HG02973 (cell line): ENCODE measurements at regions not wholly inside any gene's neighbourhood (a gene's known extent, or its start where the extent isn't known, plus 50 kb on each side); places are given as distances from the start of the nearest gene placed in this dataset.
"Not testable (repeated sequence)": the region's sequence is repeated elsewhere in the genome, so short reads cannot be mapped to it uniquely, and the experiment has no call there.

ENCODE experiments used
- ATAC-seq: cut with Tn5 transposase; IDR thresholded peaks from one replicate; pipeline ENCODE4 v1.9.1; 2021; ENCODE audit warnings: moderate library complexity; ENCODE audit not compliant: unreplicated experiment

DNA sequence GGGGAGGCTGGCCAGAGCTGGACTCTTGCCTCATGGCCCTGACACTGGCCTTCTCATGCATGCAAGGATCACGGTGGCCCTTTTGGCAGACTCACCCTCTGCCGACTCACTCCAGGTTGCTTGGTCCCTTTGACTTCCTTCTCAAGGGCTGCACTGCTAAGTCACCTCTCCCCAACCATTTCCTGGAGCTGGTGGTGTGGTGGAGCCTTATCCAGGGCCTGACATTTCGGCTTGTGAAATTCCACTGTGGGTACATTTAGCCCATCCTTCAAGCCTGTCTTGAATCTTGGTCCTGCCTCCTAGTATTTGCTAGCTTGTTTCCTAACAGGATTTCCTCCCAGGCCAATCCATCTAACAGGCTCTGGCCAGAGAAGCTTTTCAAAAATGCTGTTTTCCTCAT is 52.6 kb upstream of the JUN start:
- no peak for ATAC-seq

DNA sequence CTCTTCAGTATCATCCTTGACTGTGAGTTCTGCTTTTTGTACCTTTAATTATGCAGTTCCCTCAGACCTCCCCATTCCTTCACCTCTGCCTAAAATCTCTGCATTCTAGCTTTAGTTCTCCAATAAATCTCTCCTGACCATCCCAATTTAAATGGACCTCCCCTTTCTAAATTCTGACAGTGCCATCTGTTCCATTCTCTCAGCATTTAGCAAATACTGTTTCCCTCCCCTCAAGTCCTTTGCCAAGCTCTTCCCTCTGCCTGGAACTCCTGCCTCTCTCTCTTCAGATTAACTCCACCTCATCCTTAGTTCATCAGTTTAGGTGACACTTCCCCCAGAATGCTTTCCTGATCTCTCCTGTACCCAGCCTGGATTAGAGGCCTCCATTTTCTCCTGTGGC is 54.0 kb upstream of the JUN start:
- no peak for ATAC-seq

DNA sequence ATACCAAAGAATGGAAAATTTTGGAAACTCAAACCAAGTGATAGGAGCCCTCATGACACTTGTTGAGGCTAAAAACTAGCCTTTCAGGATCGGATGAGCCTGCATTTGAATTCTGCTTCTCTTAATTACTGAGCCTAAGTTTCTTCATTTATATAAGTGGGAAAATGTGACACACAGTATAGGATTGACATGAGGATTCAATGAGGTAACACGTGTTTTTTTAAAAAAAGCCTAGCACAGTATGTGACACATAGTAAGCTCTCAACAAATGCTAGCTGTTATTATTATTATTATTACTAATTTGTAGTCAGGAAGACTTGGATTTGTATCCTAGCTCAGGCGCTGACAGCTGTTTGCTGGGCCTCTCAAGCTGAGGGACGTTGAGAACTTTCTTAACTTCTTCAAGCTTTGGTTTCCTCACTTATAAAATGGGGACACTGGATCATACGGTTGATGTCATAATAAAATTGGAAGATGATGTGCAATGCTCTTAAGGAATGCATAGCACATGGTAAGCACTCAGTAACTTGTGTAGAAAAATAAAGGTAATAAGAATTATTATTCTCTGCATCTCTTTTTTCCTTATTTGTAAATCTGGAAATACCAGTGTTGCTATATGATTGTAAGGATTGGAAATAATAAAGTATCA is 55.4 kb upstream of the JUN start:
- ATAC-seq: no peak

DNA sequence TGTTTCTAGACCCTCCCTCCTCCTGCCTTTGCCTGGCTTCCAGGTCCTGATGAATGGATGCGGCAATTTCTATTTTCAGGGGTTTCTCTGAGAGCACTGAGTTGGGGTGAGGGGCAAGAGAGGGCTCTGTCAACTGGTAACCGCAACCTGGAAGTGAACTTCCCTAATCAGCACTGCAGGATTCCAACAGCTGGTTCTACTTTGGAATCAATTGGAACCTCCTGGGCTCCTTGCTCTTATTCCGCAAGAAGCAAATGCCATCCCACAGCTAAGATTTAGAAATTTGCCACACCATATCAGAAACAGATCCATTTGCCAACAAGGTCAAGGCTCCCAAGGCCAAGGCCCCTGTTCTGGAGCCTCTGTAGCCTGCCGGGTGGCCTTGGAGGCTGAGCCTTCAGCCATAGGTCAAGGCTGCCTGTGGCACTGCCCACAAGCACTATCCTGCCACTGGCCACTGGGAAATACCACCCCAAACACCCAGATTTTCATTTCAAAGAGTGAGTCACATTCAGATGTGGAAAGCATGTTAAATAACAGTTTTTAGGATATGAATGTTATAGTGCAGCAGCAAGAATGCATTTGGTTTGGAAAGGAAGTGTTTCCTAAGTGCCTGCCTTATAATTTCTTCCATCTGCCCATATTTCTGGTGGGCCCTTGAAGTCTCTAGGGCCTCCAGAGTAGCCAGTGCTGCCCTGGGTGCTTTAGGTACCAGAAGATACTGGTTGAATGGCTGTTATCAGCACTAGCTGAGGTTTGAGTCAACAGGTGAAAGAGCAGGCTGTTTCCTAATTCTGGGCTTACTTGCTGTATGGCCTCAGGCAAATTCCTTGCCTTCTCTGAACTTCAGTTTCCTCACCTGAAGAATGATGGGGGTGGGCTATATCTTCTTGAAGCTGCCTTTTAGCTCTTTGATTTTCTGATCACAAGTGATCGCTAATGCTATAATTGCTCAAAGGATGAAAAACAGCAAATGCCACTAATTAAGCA is 56.3 kb upstream of the JUN start:
- ATAC-seq: no peak

DNA sequence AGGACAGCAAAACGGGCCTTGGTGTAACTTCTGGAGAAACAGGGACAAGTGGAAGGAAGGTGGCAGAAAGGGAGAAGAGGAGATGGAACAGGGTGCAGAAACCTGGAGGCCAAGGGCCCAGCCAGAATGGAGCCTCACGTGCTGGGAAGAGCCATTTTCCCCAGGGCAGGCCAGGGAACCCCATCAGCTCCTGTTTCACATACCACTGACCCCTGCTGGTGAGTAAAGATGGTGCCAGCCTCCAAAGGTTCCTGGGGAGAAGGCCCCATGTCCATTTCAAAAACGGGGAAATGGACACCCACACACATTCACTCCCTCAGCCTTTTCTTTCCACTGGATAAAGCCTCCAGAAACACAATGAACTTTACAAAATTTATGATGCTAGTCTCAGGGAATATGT is 57.6 kb upstream of the JUN start:
- ATAC-seq: no peak

DNA sequence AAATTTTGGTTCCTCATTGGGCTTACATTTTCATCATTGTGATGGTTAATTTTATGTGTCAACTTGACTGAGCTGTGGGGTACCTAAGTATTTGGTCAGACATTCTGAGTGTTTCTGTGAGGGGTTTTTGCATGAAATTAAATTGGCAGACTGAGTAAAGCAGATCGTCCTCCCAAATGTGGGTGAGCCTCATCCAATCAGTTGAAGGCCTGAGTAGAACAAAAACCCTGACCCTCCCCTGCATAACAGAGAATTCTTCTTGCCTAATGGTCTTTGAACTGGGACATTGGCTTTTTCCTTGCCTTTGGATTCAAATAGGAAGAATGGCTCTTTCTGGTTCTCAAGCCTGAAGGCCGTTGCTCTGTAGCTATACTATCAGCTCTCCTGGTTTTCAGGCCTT is 59.1 kb upstream of the JUN start:
- no peak for ATAC-seq

DNA sequence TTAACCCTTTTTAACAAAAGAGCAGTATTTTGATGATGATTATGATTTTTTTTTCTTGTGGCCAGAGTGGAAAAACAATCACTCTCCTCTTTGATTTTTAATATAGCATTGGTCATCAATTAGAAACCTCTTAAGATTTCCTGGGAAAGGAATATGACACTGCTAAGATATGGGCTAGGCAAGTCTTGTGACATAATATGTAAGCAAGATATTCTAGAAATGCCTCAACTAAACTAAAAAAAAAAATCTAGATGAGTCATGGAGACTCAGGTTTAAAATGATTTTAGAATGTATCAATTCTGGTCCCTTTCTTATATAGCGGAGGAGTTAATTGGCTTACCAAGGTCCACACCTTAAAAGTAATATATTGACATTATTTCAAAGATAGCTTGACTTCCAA is 60.3 kb upstream of the JUN start:
- no peak for ATAC-seq

DNA sequence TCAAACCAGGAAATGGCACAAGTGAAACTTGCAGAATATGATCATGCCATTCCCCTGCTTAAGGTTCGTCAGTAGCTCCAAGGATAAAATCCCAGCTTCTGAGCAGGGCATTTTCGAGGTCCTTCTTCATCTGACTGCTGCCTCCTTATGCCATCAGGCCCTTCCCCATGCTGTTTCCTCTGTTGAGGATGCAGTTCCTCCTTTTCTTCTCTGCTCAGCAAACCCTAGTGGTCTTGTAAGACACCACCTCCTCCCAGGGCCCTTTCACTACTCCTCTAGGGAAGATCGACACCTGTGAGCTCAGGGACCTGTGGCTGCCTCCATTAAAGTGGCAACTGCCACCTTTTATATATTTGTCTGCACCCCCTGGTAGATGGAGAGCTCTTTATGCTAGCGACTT is 62.1 kb upstream of the JUN start:
- ATAC-seq: no peak

DNA sequence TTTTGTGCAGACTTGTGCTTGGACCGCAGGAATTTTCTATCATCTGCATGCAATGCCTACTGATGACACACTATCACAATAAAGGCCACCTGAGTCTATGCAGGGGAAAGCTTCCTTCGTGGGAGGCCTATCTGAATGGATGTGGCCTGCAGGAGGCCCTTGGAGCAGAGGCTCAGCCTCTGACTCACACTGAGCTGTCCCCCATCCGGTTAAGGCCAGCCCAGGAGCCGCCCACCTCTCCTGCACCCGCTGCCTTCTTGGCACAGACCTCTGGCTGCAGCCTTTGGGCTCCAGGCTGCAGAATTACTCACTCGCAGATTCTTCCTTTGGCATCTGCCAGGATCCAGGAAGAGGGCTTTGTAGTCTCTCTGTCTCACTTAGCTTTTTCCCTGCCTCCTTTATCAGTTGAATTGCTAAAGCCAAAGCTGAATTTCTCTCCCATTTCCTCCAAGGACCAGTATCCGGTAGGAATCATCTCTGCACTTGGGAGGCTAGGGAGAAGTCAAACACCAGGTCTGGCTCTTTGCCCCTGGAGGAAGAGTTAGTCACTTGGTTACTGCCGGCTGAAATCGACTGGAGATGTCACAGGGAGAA is 65.1 kb upstream of the JUN start:
- ATAC-seq: no peak

DNA sequence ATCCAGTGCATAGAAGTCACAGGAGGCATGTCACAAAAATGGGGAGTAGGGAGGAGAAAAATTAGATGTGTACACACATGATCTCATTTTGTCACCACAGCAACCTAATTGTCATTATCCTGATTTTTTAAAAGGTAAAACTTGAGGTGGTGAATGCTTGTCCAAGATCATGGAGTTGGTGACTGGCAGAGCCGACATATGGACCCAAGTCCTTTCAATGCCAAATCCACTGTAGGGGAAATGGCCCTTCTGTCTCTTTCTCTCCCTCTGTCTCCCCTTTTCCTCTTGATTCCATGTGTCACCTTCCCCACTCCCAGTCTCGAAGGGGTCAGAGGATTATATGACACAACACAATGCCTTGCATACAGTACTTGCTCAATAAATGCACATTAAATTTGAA is 65.7 kb upstream of the JUN start:
- no peak for ATAC-seq

DNA sequence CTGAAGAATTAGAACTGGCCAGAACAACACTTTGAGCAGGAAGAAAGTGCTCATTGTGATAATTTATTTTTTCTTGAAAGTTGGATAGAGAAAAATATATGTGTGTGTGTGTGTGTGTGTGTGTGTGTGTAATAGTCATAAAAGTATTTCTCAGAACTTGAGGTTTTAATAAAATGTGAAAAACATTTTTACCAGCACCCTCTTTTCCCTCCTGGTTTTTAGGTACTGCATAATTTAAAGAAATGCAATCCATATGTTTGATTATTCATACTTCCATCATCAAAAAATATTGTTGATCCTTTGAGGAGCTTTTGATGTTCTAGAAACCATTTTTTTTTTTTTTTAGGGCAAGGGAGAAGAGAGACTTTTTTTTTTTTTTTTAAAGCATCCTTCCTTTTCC is 66.8 kb upstream of the JUN start:
- ATAC-seq: no peak

DNA sequence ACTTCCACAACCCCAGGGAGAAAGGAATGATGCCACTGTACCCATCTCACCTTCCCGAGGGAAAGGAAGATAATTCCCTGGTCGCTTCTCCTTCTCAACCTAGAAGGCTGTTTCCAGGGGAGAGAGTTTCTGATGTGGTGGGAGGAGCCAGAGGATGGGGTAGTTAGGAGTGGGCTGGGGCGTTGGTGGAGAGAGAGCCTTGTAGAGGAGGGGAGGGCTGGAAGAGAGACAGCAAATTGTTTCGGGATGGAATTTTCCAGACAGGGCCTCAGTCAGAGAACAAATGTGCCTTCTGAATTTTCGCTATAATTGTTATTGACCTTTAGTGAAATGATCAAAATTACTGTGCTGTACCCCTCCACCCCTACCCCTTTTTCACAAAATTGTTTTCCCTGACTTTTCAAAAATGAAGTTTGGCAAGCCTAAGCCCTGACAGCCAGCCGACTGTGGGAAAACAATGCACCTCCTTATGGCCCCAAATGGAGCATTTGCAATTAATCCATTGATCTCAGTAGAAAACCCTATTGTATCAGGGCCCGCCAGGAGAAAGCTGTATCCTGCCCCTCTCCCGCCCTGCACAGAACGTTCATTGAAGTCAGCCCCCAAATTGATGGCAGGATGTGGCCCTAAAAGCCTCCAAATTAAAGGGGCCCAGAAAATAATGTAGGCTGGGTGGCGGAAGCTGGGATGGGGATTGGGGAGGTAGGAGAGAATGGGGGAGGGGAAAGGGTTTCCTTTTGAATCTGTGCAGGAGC is 69.1 kb upstream of the JUN start:
- no peak for ATAC-seq

DNA sequence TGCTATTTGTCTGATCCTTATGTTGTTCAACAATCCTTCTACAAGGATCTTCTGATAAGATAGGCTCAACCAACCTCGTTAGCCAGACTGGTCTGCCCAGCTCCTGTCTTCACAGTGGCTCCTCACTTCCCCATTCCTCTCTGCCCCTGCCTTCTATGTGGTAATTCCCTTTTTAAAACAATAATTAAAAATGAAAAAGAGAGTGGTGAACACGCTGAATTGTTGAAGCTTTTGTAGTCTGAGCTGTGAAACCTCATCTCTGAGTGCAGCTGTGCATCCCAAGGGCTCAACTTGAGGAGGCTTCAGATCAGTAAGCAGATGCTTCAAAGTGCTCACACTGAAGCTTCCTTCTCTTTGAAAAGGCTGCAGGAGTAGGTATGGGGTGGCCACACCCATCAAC is 70.7 kb upstream of the JUN start:
- ATAC-seq: no peak

DNA sequence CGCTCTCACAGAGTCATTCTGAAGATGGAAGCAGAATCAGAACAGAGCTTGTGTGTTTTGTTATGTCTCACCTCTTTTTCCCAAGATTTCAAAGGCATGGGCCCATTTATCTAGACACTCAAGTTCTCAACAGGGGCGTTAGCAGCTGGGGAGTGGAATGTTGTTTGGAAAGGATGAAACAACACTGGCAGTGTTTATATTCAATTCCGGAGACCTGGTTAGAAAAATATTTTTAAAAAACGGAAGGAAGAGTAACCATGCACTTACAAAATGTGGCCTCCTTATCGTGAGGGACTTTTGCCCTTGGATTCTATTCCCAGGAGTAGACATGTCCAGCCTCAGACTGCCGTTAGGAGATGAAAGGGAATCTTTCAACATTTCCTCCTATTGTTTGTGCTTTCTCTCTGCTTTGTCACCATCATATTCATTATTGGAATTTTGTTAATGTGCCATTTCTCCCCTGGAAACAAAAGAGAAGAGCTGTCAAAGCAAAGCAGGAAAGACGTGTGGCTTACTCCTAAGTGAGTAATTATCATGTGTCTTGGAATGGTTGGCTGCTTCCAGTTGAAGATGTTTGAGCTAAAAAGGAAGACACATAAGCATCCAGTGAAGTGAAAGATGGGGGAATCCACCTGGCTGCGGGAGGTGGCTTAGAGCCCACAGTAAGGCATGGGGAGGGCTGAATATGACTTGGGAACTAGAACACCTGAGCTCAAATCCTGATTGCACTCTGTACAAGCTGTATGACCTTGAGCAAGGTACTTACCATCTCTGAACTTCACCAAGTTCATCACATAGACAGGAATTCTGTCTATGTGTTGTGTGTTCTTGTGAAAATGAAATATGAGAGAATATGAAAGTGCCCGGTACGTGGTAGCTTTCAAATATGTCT is 71.7 kb upstream of the JUN start:
- ATAC-seq: no peak

DNA sequence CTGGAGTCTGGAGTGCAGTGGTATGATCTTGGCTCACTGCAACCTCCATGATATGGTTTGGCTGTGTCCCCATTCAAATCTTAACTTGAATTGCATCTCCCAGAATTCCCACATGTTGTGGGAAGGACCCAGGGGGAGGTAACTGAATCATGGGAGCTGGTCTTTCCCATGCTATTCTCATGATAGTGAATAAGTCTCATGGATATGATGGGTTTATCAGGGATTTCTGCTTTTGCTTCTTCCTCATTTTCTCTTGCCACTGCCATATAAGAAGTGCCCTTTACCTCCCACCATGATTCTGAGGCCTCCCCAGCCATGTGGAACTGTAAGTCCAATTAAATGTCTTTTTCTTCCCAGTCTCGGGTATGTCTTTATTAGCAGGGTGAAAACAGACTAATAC is 72.4 kb upstream of the JUN start:
- ATAC-seq: not testable (repeated sequence)

DNA sequence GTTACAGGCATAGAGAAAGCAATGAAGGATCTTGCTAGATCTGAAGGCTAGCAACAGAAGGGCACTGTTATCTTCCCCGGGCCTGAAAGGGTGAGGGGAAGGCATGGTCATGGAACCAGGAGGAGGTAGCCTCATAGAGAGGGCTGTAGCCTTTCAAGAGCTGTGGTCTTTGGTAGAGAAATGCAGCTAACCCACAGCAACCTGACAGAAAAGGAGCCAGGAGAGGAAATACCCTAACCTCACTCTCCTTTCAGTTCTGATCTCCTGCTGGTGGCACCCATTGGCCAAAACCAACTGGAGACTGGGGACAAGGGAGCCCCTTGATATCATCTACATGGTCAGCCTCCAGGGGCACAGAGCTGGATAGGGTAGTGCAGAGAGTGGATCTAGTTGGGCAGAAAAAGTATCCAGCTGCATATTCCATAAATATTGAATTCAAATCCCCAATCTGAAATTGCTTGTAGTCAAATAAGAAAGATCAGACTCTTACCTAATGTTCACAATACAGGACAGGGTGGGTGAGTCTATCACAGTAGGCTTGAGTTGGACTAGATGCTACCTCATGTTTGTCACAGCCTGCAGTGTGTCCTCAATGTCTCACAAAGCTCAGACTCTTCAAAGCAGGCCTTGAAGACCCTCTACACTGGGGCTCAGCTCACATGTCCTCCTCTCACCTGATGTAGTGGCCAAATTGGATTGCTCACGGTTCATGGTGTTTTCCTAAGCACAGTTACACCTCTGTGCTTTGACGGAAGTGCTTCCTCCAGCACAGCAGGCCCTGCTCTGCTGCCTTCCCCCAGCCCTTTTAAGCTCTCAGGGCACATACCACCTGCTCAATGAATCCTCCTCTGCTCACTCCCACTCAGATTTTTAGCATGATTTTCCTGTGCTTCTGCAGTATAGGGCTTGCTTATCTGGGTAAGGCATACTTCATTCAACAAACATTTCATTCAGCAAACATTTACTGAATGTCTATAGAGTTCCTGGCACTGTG is 74.1 kb upstream of the JUN start:
- peak; percentile 81 for ATAC-seq

DNA sequence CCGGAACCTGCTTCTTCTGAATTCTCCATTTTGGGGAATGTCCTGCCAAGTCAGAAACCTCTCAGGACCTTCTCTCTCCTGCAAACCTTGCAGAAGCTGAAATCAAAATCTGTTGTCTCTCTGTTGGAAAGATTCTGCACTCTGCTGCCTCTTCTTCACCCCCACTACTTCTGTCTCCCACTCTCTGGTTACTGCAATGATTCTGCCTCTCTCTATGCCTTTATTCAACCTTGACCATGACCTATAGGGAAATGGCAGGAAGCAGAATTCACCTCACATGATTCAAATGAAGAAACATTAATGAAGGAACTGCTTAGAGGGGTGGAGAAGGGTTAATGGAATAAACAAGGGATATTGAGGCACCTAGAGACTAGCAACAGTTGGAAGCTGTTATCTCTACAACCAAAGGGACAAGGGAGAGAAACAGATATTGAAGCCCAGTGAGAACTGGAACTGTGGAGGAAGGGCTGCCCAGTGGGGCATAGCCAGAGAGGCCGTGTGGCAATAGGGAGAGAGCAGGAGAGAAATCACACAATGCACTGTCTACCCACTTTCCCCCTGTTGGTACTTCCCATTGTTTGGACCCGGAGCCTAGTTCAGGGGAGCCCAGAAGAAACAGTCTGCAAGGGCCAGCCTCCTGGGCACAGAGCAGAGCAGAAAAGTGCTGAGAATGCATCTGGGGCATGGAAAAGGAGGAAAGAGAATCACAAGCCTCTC is 76.1 kb upstream of the JUN start:
- no peak for ATAC-seq

DNA sequence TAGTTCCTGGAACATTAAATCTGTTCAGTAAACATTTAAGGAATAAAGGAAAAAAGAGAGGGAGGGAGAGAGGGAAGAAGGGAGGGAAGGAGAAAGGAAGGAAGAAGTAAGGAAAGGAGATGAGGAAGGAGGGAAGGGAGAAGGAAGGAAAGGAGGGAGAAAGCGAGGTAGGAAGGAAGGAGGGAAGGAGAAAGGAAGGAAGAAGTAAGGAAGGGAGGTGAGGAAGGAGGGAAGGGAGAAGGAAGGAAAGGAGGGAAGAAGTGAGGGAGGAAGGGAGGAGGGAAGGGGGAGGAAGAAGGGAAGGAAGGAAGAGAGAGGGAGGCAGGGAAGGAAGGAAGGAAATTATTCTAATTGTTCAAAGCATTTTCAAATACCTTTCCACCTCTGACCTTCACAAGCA is 77.2 kb upstream of the JUN start:
- no peak for ATAC-seq
